CD4-positive, alpha-beta T cell treated with Interleukin-21 for 1 hour (primary cell): ENCODE measurements at regions not wholly inside any gene's neighbourhood (a gene's known extent, or its start where the extent isn't known, plus 50 kb on each side); places are given as distances from the start of the nearest gene placed in this dataset.
"Not testable (repeated sequence)": the region's sequence is repeated elsewhere in the genome, so short reads cannot be mapped to it uniquely, and the experiment has no call there.

Source experiments
- DNase-seq: peaks from one replicate; pipeline ENCODE4 v3.0.0-alpha.2; 2020

- no peak for DNase-seq
Measured at GRCh38 chr10:83522456-83522855, 616.9 kb upstream of the GHITM start.

DNA sequence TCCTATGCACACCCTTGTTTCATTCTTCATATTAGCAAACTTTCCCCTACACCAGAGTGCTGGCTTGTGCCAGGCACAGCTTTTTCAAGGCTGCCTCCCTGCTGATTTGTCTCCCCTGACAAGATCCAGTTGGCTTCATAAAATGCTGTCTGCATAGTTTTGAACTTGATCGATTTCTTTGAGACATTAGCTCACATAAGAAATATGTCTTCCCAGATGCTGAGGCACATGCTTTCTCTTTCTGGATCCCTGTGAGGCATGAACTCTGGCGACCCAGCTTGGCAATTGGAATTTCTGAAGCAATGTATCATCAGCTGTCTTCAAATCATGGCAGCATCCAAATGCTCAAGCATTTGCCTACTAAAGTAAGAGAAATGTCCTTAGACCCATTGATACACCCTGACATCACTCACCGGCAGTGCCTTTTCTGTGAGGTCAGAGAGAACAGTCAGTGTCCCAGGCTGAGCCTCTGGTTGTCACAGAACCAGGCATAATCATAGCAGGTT lies 616.4 kb upstream of the GHITM start:
- DNase-seq = no peak

DNA sequence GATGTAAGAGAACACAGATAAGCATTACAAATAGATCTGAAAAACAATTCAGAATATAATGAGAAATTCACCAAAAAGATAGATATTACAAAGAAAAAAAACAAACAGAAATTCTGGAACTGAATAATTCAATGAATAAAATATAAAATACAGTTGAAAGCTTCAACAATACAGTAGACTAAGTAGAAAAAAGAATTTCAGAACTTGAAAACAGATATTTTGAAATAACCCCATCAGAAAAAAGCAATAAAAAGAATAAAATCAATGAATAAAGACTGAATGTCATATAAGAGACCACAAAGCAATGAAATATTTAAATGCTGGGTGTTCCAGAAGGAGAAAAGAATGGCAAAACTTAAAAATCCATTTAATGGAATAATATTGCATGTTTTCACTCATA lies 611.4 kb upstream of the GHITM start:
- no peak for DNase-seq

DNA sequence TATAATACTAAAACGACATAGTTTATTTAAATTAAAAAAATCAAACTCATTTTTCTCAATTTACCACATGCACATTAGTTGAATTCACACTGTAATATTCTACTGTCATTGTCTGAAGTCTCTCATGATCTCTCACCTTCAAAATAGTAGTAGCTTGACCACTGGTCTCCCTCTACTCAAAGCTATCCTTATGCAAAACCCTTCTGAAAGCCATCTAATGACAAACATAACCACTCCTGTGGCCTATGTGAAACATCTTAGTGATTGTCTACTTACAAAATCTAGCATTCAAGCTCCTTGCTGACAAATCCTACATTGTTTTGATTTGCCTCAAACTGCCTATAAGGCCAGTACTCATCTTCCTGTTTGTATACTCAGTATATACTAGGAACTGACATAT lies 606.0 kb upstream of the GHITM start:
- DNase-seq = no peak

- DNase-seq = no peak
Measured at GRCh38 chr10:83536426-83536825, 602.9 kb upstream of the GHITM start.

- DNase-seq = no peak
Measured at GRCh38 chr10:83538047-83538446, 601.3 kb upstream of the GHITM start.

- DNase-seq = no peak
Measured at GRCh38 chr10:83539528-83540308, 599.6 kb upstream of the GHITM start.

- no peak for DNase-seq
Measured at GRCh38 chr10:83541046-83541445, 598.3 kb upstream of the GHITM start.

- no peak for DNase-seq
Measured at GRCh38 chr10:83542774-83543411, 596.4 kb upstream of the GHITM start.

DNA sequence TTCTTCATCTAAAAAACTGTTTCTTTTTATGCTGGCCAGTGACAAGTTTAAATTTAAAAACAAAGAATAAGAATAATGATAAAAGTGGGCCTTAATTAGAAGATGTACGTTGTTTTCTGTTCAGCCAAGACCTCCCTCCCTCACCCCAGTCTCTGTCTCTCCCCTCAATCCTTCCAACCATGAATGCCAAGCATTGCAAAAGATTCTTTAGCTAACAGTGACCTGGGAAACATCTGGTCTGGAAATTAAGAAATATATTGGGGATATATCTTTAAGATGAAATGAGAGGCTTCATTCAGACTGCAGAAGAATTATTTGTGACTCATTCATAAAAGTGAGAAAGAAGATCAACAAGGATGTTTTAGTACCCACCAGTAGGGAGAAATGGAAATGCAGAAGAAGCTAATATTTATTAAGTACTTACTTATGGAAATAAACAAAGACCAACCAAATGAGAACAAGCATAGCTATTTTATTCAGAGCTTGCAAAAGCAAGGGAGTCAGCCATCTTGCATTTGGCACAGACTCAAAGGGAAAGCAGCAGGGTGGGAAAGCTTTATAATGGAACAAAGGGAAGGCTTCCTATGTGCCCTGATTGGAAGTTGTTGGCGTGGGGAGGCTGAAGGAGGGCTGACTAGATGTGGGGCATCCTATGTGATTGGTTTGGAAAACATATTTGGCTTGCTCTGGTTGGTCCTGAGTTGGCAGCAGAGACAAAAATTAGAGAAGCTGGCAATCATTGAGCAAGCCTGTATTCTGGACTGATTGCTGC lies 595.4 kb upstream of the GHITM start:
- no peak for DNase-seq

- DNase-seq = no peak
Measured at GRCh38 chr10:83545901-83546391, 593.4 kb upstream of the GHITM start.

DNA sequence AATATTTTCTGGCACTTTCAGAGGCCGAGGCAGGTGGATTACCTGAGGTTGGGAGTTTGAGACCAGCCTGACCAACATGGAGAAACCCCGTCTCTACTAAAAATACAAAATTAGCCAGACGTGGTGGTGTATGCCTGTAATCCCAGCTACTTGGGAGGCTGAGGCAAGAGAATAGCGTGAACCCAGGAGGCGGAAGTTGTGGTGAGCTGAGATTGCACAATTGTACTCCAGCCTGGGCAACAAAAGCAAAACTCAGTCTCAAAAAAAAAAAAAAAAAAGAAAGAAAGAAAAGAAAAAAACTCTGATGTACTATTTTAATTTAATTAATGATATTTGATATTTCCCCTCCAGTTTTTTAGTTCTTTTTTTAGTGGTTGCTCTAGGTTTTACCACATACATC lies 588.1 kb upstream of the GHITM start:
- not testable (repeated sequence) for DNase-seq

DNA sequence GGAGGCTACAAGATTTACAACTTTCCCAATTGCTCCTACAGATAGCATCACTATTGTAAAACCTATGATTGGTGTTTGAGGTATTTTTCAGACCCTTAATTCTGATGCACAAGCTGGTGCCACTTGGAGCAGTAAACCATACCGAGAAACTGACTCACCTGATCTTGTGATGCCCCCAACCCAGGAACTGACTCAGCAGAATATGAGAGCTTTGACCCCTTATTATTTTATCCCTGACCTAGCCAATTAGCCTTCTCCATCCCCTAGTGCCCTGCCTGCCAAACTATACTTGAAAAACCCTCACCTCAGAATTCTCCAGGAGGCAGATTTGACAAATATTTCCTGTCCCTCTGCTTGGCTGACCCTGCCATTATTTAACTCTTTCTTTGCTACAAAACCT lies 585.9 kb upstream of the GHITM start:
- DNase-seq = no peak

DNA sequence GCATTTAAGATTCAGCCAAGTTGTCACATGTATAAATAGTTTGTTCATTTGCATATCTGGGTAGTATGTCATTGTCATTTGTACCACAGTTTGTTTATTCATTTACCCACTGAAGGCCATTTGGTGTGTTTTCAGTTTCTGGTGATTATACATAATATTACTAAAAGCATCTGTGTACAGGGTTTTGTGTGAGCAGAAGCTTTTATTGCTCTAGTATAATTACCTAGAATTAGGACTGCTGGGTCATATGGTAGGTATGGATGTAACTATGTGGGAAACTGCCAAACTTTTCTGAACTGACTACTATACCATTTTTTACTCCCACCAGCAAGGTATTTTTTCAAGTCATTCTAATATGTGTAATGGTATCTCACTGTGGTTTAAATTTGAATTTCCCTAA lies 584.0 kb upstream of the GHITM start:
- no peak for DNase-seq

DNA sequence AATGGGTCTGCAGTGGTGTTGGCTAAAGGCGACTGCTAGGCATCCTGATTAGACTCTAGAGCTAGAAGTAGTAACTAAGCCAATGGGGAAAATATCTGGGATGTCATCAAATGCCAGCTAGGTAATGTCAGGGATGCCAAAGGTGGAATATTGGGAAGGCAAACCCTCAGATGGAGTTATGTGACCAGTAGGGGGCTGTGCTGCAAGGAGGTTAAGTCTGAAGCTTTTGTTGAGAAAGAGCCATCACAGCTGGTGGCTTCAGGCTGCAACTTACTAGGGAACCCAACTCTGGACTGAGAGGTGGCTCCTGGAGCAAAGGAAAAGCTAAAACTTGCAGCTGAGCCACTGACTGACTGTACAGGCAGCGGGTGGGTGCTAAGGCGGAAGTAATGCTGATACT lies 576.9 kb upstream of the GHITM start:
- no peak for DNase-seq

DNA sequence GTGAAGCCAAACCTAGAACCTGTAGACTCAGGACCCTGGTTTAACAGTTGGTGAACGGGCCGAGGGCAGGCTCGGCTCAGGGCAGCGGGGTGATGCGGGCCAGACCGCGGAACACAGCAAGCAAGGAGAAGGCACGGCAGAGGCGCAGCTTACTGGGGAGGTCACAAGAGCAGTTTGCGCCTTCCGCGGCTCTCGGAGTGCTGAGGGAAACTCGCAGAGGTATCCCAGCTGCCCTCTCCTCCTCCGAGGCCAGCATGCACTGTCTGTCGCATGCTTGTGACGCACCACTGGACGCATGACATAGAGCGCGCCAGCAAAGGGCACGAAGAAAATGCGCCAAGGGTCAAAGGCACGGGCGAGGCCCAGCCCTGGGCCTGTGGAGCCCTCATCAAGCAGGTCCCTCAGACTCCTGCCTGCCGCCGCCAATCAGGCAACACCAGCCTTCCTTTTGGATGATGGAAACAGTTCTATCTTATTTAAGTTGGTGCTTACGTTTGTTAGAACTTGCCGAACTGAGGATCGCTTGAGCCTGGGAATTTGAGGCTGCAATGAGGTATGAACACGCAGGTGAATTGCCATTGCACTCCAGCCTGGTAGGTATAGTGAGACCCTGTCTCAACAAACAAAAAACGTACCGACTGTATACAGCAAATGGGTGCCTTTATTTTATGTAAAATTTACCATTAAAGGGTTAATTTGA lies 574.3 kb upstream of the GHITM start:
- no peak for DNase-seq

- no peak for DNase-seq
Measured at GRCh38 chr10:83572036-83572435, 567.3 kb upstream of the GHITM start.

DNA sequence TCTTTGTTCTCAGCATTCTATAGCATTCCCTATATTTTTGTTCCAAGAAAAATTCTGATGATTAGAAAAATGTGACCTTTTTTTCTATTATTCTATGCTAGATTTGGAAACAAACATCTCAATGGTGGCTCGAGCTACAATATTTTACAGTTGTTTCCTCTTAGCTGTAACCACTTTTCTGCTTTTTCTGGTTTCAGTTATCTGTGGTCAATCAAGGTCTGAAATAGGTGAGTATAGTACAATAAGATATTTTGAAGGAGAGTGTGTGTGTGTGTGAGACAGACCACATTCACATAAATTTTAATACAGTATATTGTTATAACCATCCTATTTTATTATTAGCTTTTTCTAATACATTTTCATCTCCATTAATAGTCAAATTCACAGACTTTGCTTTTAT lies 564.5 kb upstream of the GHITM start:
- no peak for DNase-seq

GRCh38 chr10:83577421-83577820 lies 561.9 kb upstream of the GHITM start:
- DNase-seq = no peak

- DNase-seq = no peak
Measured at GRCh38 chr10:83580373-83581012, 558.8 kb upstream of the GHITM start.

GRCh38 chr10:83582407-83583095 lies 556.8 kb upstream of the GHITM start:
- DNase-seq = no peak

- DNase-seq = no peak
Measured at GRCh38 chr10:83585686-83586085, 553.6 kb upstream of the GHITM start.
